ENCODE measurements at regions not wholly inside any gene's neighbourhood (a gene's known extent, or its start where the extent isn't known, plus 50 kb on each side); places are given as distances from the start of the nearest gene placed in this dataset.

- TF ChIP-seq CTCF (IDR thresholded peaks at IDR 0.05; ENCODE audit: insufficient read depth, low read depth, low read length): no peak
- no peak for DNase-seq (ENCODE audit: low read depth)
- no peak overlapping the region for H3K4me3 ChIP-seq (ENCODE audit: low read depth, low read length)
Measured at GRCh38 chr11:119908573-119908904, 179.5 kb upstream of the NECTIN1 start.

DNA sequence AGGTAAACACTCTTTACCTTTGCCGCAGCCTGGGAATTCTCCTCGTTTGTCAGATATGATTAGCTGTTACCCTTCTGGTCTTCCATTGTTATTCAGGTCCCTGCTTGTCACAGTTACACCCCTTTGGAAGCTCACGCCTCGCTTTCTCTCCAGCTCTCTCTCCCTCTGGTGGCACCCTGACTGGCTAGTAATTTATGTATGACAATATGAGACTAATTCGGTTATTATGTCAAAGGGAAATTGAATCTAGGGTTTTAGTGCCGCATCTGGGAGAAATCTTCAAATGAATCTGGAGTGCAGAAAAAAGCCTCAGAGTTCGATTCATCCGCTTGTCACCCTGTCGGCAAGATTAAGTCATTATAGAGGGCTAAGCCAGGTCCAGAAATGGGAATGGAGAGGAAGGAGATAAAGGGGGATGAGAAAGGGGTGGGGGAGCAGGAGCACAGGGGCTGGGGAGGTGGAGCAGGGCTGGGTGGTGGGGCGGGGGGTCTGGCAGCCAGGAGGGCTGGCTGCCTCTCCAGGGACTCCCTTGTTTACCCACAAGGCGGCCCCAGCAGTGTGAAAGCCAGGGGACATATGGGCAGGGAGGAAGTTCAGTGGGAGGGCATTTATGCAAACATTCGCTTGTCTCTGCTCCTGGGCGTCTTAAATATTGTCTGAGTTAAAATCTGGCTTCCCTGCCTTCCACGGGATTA lies 179.0 kb upstream of the NECTIN1 start:
- TF ChIP-seq CTCF (IDR thresholded peaks at IDR 0.05; ENCODE audit: insufficient read depth, low read depth, low read length): no peak
- no peak overlapping the region for H3K4me3 ChIP-seq (ENCODE audit: low read depth, low read length)
- DNase-seq (ENCODE audit: low read depth): no peak

DNA sequence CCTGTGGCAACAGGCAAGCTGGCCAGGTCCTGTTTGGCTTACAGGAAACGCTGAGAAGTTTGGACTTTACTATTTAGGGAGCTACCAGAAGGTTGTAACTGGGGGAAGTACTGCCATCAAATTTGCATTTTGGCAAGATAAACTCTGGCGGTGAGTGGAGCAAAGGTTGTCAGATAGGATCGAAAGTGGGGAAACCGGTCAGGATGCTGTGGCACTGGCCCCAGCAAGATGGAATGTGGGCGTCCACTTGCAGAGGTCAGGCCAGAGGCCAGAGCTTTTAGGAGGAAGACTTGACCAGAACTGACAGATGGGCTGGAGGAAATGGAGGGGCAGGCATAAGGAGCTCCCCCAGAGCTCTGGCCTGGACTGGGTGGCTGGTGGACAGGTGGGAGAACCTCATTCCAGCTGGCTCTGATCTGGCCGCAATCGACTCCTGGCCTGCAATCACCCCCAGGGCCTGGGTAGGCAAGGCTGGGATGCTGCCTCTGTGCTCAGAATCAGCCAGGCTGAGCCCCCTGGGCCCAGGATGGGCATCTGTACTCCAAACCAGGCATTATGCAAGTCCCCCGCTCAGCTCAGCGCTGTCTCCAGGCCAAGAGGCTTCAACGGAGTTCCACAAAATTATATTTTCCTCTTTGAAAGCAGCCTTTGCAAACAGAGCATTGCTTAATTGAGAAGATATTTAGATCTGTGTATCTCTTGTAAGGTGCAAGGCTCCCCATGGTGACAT lies 178.3 kb upstream of the NECTIN1 start:
- no peak overlapping the region for H3K4me3 ChIP-seq (ENCODE audit: low read depth, low read length)
- DNase-seq (ENCODE audit: low read depth): no peak
- TF ChIP-seq CTCF (IDR thresholded peaks at IDR 0.05; ENCODE audit: insufficient read depth, low read depth, low read length): no peak

DNA sequence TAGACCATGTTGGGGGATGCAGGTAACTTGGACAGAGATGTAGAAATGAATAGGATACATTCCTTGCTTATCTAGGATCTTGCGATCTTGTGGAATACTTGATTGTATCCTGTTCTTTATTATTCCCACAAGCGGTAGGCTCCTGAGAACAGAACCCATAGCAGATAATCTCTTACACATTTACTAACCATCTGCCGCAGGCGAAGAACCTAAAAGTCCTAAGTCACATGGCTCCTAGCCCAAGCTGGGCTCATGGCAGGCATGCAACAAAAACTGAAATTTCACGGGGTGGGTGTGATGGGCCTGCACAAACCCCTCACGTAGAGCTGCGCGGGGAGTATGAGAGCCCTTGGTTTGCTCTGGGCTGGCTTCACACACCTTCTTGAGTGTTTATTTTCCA lies 177.4 kb upstream of the NECTIN1 start:
- no peak overlapping the region for H3K4me3 ChIP-seq (ENCODE audit: low read depth, low read length)
- TF ChIP-seq CTCF (IDR thresholded peaks at IDR 0.05; ENCODE audit: insufficient read depth, low read depth, low read length): no peak
- DNase-seq (ENCODE audit: low read depth): no peak

DNA sequence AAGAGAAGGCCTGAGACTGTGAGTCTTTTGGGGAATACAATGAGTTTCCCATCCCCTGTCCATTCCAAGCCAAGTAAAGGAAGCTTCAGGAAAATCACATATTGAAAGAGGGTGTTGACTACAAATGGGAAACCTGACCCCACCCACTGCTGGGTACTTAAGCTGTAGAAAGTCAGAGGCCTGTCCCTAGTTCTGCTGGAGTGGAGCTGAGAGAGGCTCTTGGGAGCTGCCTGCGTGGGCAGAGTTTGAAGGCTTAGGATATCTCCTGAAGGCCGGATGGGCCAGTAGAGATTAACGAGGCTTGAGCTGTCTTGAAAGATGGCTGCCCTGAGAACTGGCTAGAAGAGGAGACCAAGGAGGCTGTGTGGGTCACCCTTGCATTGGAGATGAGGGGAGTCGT lies 176.2 kb upstream of the NECTIN1 start:
- DNase-seq (ENCODE audit: low read depth): no peak
- no peak for TF ChIP-seq CTCF (IDR thresholded peaks at IDR 0.05; ENCODE audit: insufficient read depth, low read depth, low read length)
- H3K4me3 ChIP-seq (ENCODE audit: low read depth, low read length): no peak overlapping the region

DNA sequence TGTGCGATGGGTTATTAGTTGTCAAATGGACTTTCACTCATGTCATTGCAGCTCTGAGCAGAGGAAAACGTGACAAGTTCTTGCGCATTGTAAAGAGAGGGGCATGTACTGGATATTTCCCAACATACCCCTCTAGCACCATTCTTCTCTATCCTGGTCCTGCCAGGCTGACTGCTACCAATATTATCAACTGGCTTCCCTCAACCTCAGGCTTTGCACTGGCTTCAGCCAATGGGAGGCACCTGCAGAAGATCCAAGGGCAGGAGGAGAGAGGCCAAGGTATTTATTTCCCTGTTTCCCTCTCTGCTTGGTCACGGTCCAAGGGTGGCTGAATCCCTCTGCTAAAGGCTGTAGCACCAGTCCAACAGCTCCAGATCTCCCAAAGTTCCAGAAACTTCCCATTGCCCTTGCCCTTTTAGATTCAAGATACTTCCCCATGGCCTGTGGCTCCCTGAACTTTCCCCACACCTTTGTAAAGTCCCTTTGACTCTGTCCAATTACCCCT lies 175.6 kb upstream of the NECTIN1 start:
- no peak for DNase-seq (ENCODE audit: low read depth)
- TF ChIP-seq CTCF (IDR thresholded peaks at IDR 0.05; ENCODE audit: insufficient read depth, low read depth, low read length): no peak
- no peak overlapping the region for H3K4me3 ChIP-seq (ENCODE audit: low read depth, low read length)
